HepG2 (cell line): ENCODE measurements at regions not wholly inside any gene's neighbourhood (a gene's known extent, or its start where the extent isn't known, plus 50 kb on each side); places are given as distances from the start of the nearest gene placed in this dataset.
A peak's percentile ranks its signal among the peaks of the same experiment; 100 is the strongest.

Source experiments
- CENPX ChIP-seq: sonication (generic); formaldehyde crosslinking; IDR thresholded peaks from 2 replicates; pipeline ENCODE4 v1.9.0; 2021; ENCODE audit warnings: mild to moderate bottlenecking, missing genetic modification reagents, moderate library complexity
- ELF3 ChIP-seq: IDR thresholded peaks from 2 replicates; pipeline ENCODE4 v1.6.1; 2016; ENCODE audit warnings: missing genetic modification reagents, missing compliant biosample characterization
- ETV5 ChIP-seq: IDR thresholded peaks from 2 replicates; pipeline ENCODE4 v1.6.1; 2018; ENCODE audit warnings: missing biosample characterization, missing genetic modification reagents, inconsistent platforms, borderline replicate concordance
- GATAD2A ChIP-seq: IDR thresholded peaks from 2 replicates; pipeline ENCODE4 v1.6.1; 2016
- HNF4A ChIP-seq: sonication (generic); formaldehyde crosslinking; IDR thresholded peaks from 2 replicates; pipeline ENCODE4 v1.4.0; 2020; ENCODE audit warnings: missing genetic modification reagents
- JARID2 ChIP-seq: sonication (generic); formaldehyde crosslinking; IDR thresholded peaks from 2 replicates; pipeline ENCODE4 v1.8.1; 2023; ENCODE audit warnings: missing genetic modification reagents, inconsistent platforms; ENCODE audit not compliant: insufficient replicate concordance
- ZC3H4 ChIP-seq: sonication (generic); formaldehyde crosslinking; IDR thresholded peaks from 2 replicates; pipeline ENCODE4 v1.4.0; 2020; ENCODE audit warnings: missing genetic modification reagents, borderline replicate concordance
- ZFAT ChIP-seq: sonication (generic); formaldehyde crosslinking; conservative IDR thresholded peaks from 2 replicates; pipeline ENCODE4 v1.8.1; 2023; ENCODE audit warnings: missing genetic modification reagents, inconsistent platforms
- ZNF567 ChIP-seq: sonication (generic); formaldehyde crosslinking; IDR thresholded peaks from 2 replicates; pipeline ENCODE4 v1.8.1; 2023; ENCODE audit warnings: mild to moderate bottlenecking, missing genetic modification reagents, borderline replicate concordance
- ZNF839 ChIP-seq: sonication (generic); formaldehyde crosslinking; IDR thresholded peaks from 2 replicates; pipeline ENCODE4 v1.4.0; 2020; ENCODE audit warnings: missing genetic modification reagents, mild to moderate bottlenecking, borderline replicate concordance
- ZSCAN21 ChIP-seq: sonication (generic); formaldehyde crosslinking; IDR thresholded peaks from 2 replicates; pipeline ENCODE4 v1.8.0; 2022; ENCODE audit warnings: mild to moderate bottlenecking, missing genetic modification reagents, moderate library complexity, borderline replicate concordance
- ZSCAN9 ChIP-seq: IDR thresholded peaks from 2 replicates; pipeline ENCODE4 v1.6.1; 2016; ENCODE audit warnings: borderline replicate concordance
- TF ChIP-seq, protein P1 (sequence below): IDR thresholded peaks from 2 replicates; pipeline ENCODE4 v1.6.1; 2016; ENCODE audit warnings: missing compliant biosample characterization, missing genetic modification reagents, borderline replicate concordance
- TF ChIP-seq, protein P2 (sequence below): fragments of 450-650 bp; IDR thresholded peaks from 2 replicates; pipeline ENCODE4 v1.6.1; 2016
- TF ChIP-seq, protein P3 (sequence below): IDR thresholded peaks from 2 replicates; pipeline ENCODE4 v1.4.0; 2020; ENCODE audit warnings: mild to moderate bottlenecking, missing genetic modification reagents
- TF ChIP-seq, protein P4 (sequence below): conservative IDR thresholded peaks from 2 replicates; pipeline ENCODE4 v1.6.1; 2018; ENCODE audit warnings: missing genetic modification reagents
- TF ChIP-seq, protein P5 (sequence below): sonication (generic); formaldehyde crosslinking; IDR thresholded peaks from 2 replicates; pipeline ENCODE4 v1.4.0; 2020; ENCODE audit warnings: missing genetic modification reagents
- TF ChIP-seq, protein P6 (sequence below): sonication (generic); formaldehyde crosslinking; IDR thresholded peaks from 2 replicates; pipeline ENCODE4 v1.8.0; 2022; ENCODE audit warnings: mild to moderate bottlenecking, missing genetic modification reagents

DNA sequence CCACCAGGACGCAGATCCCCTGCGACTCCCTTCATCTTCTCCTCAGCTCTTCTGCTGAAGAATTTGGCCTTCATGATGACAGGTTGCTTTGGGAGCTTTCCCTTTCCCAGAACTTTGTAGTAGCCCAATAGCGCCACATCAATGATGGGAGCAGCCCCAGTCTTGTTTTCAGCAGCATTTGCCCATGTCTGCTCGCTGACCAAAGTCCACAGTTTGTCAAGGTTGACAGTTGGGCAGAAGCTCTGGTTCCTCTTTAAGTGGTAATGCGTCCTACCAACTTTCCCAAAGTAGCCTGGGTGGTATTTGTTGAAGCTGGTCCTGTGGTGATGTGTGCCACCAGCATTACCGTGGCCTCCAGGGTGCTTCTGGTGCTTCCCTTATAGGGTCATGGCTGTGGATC is 62.2 kb downstream of the GCNT4 start (continued):
- TF ChIP-seq, protein P1, sequence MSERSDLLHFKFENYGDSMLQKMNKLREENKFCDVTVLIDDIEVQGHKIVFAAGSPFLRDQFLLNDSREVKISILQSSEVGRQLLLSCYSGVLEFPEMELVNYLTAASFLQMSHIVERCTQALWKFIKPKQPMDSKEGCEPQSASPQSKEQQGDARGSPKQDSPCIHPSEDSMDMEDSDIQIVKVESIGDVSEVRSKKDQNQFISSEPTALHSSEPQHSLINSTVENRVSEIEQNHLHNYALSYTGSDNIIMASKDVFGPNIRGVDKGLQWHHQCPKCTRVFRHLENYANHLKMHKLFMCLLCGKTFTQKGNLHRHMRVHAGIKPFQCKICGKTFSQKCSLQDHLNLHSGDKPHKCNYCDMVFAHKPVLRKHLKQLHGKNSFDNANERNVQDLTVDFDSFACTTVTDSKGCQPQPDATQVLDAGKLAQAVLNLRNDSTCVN (CRISPR knock-in tag) = no peak
- TF ChIP-seq, protein P2, sequence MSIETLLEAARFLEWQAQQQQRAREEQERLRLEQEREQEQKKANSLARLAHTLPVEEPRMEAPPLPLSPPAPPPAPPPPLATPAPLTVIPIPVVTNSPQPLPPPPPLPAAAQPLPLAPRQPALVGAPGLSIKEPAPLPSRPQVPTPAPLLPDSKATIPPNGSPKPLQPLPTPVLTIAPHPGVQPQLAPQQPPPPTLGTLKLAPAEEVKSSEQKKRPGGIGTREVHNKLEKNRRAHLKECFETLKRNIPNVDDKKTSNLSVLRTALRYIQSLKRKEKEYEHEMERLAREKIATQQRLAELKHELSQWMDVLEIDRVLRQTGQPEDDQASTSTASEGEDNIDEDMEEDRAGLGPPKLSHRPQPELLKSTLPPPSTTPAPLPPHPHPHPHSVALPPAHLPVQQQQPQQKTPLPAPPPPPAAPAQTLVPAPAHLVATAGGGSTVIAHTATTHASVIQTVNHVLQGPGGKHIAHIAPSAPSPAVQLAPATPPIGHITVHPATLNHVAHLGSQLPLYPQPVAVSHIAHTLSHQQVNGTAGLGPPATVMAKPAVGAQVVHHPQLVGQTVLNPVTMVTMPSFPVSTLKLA = no peak
- no peak for TF ChIP-seq GATAD2A (CRISPR knock-in tag)
- TF ChIP-seq ZFAT = no peak
- TF ChIP-seq ZNF839 (CRISPR knock-in tag) = no peak
- no peak for TF ChIP-seq CENPX (CRISPR knock-in tag)
- TF ChIP-seq HNF4A (CRISPR knock-in tag) = peak; percentile 89
- TF ChIP-seq ZNF567 (CRISPR knock-in tag) = no peak
- TF ChIP-seq ZSCAN9 (CRISPR knock-in tag) = 0 out of 2 replicates have a peak, but pooled peaks have one; percentile 26
- TF ChIP-seq ELF3 (CRISPR knock-in tag) = no peak
- TF ChIP-seq, protein P3, sequence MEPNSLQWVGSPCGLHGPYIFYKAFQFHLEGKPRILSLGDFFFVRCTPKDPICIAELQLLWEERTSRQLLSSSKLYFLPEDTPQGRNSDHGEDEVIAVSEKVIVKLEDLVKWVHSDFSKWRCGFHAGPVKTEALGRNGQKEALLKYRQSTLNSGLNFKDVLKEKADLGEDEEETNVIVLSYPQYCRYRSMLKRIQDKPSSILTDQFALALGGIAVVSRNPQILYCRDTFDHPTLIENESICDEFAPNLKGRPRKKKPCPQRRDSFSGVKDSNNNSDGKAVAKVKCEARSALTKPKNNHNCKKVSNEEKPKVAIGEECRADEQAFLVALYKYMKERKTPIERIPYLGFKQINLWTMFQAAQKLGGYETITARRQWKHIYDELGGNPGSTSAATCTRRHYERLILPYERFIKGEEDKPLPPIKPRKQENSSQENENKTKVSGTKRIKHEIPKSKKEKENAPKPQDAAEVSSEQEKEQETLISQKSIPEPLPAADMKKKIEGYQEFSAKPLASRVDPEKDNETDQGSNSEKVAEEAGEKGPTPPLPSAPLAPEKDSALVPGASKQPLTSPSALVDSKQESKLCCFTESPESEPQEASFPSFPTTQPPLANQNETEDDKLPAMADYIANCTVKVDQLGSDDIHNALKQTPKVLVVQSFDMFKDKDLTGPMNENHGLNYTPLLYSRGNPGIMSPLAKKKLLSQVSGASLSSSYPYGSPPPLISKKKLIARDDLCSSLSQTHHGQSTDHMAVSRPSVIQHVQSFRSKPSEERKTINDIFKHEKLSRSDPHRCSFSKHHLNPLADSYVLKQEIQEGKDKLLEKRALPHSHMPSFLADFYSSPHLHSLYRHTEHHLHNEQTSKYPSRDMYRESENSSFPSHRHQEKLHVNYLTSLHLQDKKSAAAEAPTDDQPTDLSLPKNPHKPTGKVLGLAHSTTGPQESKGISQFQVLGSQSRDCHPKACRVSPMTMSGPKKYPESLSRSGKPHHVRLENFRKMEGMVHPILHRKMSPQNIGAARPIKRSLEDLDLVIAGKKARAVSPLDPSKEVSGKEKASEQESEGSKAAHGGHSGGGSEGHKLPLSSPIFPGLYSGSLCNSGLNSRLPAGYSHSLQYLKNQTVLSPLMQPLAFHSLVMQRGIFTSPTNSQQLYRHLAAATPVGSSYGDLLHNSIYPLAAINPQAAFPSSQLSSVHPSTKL (CRISPR knock-in tag) = peak; percentile 59; the same call in 1 of the 2 replicates
- no peak for TF ChIP-seq ZC3H4 (CRISPR knock-in tag)
- no peak for TF ChIP-seq JARID2
- TF ChIP-seq ZSCAN21 = no peak
- TF ChIP-seq, protein P4, sequence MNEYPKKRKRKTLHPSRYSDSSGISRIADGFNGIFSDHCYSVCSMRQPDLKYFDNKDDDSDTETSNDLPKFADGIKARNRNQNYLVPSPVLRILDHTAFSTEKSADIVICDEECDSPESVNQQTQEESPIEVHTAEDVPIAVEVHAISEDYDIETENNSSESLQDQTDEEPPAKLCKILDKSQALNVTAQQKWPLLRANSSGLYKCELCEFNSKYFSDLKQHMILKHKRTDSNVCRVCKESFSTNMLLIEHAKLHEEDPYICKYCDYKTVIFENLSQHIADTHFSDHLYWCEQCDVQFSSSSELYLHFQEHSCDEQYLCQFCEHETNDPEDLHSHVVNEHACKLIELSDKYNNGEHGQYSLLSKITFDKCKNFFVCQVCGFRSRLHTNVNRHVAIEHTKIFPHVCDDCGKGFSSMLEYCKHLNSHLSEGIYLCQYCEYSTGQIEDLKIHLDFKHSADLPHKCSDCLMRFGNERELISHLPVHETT = no peak
- no peak for TF ChIP-seq ETV5 (CRISPR knock-in tag)
- TF ChIP-seq, protein P5, sequence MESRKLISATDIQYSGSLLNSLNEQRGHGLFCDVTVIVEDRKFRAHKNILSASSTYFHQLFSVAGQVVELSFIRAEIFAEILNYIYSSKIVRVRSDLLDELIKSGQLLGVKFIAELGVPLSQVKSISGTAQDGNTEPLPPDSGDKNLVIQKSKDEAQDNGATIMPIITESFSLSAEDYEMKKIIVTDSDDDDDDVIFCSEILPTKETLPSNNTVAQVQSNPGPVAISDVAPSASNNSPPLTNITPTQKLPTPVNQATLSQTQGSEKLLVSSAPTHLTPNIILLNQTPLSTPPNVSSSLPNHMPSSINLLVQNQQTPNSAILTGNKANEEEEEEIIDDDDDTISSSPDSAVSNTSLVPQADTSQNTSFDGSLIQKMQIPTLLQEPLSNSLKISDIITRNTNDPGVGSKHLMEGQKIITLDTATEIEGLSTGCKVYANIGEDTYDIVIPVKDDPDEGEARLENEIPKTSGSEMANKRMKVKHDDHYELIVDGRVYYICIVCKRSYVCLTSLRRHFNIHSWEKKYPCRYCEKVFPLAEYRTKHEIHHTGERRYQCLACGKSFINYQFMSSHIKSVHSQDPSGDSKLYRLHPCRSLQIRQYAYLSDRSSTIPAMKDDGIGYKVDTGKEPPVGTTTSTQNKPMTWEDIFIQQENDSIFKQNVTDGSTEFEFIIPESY (CRISPR knock-in tag) = peak; percentile 61; the same call in 1 of the 2 replicates
- TF ChIP-seq, protein P6, sequence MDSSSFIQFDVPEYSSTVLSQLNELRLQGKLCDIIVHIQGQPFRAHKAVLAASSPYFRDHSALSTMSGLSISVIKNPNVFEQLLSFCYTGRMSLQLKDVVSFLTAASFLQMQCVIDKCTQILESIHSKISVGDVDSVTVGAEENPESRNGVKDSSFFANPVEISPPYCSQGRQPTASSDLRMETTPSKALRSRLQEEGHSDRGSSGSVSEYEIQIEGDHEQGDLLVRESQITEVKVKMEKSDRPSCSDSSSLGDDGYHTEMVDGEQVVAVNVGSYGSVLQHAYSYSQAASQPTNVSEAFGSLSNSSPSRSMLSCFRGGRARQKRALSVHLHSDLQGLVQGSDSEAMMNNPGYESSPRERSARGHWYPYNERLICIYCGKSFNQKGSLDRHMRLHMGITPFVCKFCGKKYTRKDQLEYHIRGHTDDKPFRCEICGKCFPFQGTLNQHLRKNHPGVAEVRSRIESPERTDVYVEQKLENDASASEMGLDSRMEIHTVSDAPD = no peak
